ENCODE measurements at regions not wholly inside any gene's neighbourhood (a gene's known extent, or its start where the extent isn't known, plus 50 kb on each side); places are given as distances from the start of the nearest gene placed in this dataset.

DNA sequence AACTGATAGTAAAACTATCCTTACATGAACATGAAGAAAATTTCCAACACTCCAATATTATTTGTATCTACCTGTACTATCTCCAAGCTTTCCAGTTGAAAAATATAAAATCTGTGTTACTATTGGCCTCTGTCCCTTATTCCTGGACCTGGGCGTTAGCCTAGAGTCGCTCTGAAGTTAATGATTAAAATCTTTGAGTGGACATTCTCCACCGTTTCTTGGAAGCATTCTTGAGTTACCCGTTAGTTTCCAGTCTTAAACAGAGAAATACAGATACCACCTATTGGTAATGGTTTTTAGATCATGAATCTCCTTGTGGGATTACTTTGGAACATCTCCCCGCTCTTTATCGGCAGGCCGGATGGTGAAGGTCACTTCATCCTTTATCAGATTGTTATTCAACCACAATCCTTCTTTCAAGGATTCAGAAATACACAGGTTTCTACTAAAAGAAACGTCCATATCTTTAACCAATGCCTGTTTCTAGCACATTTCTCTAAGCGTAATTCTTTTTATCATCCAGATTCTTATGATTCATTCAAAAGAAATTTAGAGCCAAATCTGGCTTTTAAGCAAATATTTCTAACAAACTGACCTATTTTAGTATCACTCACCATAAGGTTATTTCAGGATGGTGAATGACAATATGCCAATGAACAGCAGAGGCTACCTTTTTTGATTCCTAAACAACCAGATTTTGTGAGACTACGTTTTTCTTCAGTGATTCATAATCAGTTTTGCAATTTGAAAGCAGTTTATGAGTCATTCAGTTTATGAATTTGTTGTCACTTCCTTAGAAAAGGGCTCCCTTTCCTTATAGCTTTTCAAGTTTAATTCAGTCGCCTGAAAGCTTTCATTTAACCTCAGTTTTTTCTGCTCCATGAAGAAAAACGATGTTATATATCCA is 70.2 kb upstream of the ERRFI1 start:
- intact Hi-C loops (cut with DNase I), result no loop called here

DNA sequence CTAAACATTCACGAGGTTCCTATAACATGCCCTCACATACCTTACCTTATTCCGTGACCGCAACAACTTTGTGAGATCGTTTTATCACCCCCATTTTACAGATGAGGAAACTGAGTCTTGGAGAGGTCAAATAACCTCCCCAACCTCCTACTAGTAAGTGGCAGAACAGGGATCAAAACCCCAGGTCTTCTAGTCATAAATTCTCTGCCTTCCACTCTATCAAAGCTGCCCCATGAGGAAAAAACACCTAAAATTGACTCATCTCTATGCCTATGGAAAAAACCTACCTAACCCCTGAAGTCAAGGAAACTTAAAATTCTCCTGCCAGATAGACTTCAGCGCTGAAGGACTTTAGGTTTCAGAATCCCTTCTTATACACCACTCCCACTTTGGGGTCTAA is 69.5 kb upstream of the ERRFI1 start:
- intact Hi-C loops (cut with DNase I), result no loop called here
- H3K27ac ChIP-seq (ENCODE audit: low read depth in 2 of 2, low read length in 2 of 2), result peak overlapping the region; percentile 68 to 79
- no peak overlapping the region for H3K9ac ChIP-seq (ENCODE audit: low read length in 3 of 3)
- H3K4me3 ChIP-seq (ENCODE audit: low read length in 3 of 3), result peak overlapping the region in 2 of 3 donors; percentile 28 to 53
- H3K36me3 ChIP-seq (ENCODE audit: control insufficient read depth in 2 of 3, insufficient read depth in 3 of 3, low read length in 3 of 3), result no peaks in the 10 kb centered on the region
- H3K27me3 ChIP-seq (ENCODE audit: control insufficient read depth, insufficient read depth, low read length), result no peaks in the 10 kb centered on the region
- H3K4me1 ChIP-seq (ENCODE audit: control insufficient read depth in 2 of 3, insufficient read depth in 2 of 3, low read depth in 1 of 3, low read length in 3 of 3), result peaks cover 0 to 37% (median 15%) of the 10 kb centered on the region in 3 donors
- no peak for DNase-seq
- no peaks in the 10 kb centered on the region for H3K9me3 ChIP-seq (ENCODE audit: control insufficient read depth in 2 of 3, insufficient read depth in 1 of 3, low read length in 3 of 3)
- TF ChIP-seq, protein P1, sequence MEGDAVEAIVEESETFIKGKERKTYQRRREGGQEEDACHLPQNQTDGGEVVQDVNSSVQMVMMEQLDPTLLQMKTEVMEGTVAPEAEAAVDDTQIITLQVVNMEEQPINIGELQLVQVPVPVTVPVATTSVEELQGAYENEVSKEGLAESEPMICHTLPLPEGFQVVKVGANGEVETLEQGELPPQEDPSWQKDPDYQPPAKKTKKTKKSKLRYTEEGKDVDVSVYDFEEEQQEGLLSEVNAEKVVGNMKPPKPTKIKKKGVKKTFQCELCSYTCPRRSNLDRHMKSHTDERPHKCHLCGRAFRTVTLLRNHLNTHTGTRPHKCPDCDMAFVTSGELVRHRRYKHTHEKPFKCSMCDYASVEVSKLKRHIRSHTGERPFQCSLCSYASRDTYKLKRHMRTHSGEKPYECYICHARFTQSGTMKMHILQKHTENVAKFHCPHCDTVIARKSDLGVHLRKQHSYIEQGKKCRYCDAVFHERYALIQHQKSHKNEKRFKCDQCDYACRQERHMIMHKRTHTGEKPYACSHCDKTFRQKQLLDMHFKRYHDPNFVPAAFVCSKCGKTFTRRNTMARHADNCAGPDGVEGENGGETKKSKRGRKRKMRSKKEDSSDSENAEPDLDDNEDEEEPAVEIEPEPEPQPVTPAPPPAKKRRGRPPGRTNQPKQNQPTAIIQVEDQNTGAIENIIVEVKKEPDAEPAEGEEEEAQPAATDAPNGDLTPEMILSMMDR (IDR thresholded peaks at IDR 0.05; ENCODE audit: borderline replicate concordance, extremely low read depth, insufficient read depth), result no peak
- FAIRE-seq, result no peak

More for the DNA sequence above, 70.2 kb upstream of the ERRFI1 start:
- FAIRE-seq, result peak; percentile 15
- DNase-seq, result no peak
- Histone ChIP-seq H3K36me3 (ENCODE audit: control insufficient read depth in 2 of 3, insufficient read depth in 3 of 3, low read length in 3 of 3) (no peaks in the 10 kb centered on the region), H3K9me3 (ENCODE audit: control insufficient read depth in 2 of 3, insufficient read depth in 1 of 3, low read length in 3 of 3) (no peaks in the 10 kb centered on the region), H3K4me3 (ENCODE audit: low read length in 3 of 3) (peak overlapping the region in 1 of 3 donors; percentile 28), H3K4me1 (ENCODE audit: control insufficient read depth in 2 of 3, insufficient read depth in 2 of 3, low read depth in 1 of 3, low read length in 3 of 3) (peaks cover 0 to 37% (median 15%) of the 10 kb centered on the region in 3 donors), H3K27me3 (ENCODE audit: control insufficient read depth, insufficient read depth, low read length) (no peaks in the 10 kb centered on the region), H3K27ac (ENCODE audit: low read depth in 2 of 2, low read length in 2 of 2) (peak overlapping the region; percentile 68 to 82), H3K9ac (ENCODE audit: low read length in 3 of 3) (peak overlapping the region in 1 of 3 donors; percentile 2)
- TF ChIP-seq, protein P1 (IDR thresholded peaks at IDR 0.05; ENCODE audit: borderline replicate concordance, extremely low read depth, insufficient read depth), result no peak

DNA sequence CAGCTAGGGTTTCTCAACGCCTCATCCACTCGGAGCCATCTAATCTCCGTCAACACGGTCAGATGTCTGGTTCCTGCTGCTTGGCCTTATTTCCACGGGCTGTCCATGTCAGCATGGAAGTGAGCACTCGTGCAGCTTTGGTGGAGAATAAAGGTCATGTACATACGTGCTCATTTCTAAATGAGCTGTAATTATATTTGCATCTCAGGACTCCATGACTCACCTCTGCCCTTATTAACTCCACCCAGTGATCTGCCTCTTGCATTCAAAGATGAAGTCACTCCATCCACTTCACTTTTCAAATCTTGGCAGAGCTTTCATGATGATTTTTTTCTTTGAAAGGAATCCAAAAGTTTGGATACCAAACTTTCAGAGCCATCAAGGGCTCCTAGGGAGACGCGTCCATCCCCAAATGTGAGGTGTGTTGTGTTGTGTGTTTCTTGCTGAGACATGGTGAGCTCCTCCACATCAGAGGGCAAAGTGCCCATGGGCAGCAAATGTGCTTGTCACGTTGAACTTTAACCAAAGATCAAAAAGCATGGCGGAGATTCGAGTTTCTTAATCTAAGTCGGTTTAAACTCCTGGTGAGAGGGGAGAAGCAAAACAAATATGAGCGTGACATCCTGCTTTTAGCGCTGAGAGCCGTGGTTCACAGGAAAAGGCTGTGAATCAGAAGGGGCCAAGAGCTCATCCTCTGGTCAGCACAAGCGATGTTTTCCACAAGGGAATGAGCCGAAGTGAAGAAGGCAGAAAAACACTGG is 68.6 kb upstream of the ERRFI1 start:
- Histone ChIP-seq H3K27ac (ENCODE audit: low read depth in 2 of 2, low read length in 2 of 2) (peak overlapping the region; percentile 68 to 79), H3K4me3 (ENCODE audit: low read length in 3 of 3) (peak overlapping the region in 2 of 3 donors; percentile 42 to 53), H3K27me3 (ENCODE audit: control insufficient read depth, insufficient read depth, low read length) (no peaks in the 10 kb centered on the region), H3K9ac (ENCODE audit: low read length in 3 of 3) (no peak overlapping the region), H3K4me1 (ENCODE audit: control insufficient read depth in 2 of 3, insufficient read depth in 2 of 3, low read depth in 1 of 3, low read length in 3 of 3) (peaks cover 0 to 37% (median 15%) of the 10 kb centered on the region in 3 donors), H3K9me3 (ENCODE audit: control insufficient read depth in 2 of 3, insufficient read depth in 1 of 3, low read length in 3 of 3) (no peaks in the 10 kb centered on the region), H3K36me3 (ENCODE audit: control insufficient read depth in 2 of 3, insufficient read depth in 3 of 3, low read length in 3 of 3) (no peaks in the 10 kb centered on the region)
- TF ChIP-seq, protein P1 (IDR thresholded peaks at IDR 0.05; ENCODE audit: borderline replicate concordance, extremely low read depth, insufficient read depth), result no peak
- FAIRE-seq, result no peak
- DNase-seq, result no peak
- intact Hi-C loops (cut with DNase I), result no loop called here
